Vagina (tissue), 2 donors: ENCODE measurements at regions not wholly inside any gene's neighbourhood (a gene's known extent, or its start where the extent isn't known, plus 50 kb on each side); places are given as distances from the start of the nearest gene placed in this dataset.

Experiments used
- CTCF ChIP-seq, 3 experiments: fragments of 450-650 bp in 2 of 3; fragments of 200-600 bp in 1 of 3; sonication (generic) in 1 of 3; IDR thresholded peaks; one replicate each; pipeline ENCODE4 v1.5.1; 2017 to 2019; ENCODE audit warnings: antibody characterized with exemption in 3 of 3, mild to moderate bottlenecking in 2 of 3, moderate library complexity in 2 of 3
- POLR2A ChIP-seq, 2 donors: fragments of 450-650 bp; IDR thresholded peaks; one replicate each; pipeline ENCODE4 v1.6.1; 2017; ENCODE audit warnings: antibody characterized with exemption in 2 of 2, mild to moderate bottlenecking in 2 of 2, moderate library complexity in 2 of 2
- POLR2AphosphoS5 ChIP-seq, 2 donors: sonication (generic); formaldehyde crosslinking; IDR thresholded peaks; one replicate each; pipeline ENCODE4 v1.9.0; 2017; ENCODE audit warnings: antibody characterized with exemption in 2 of 2, mild to moderate bottlenecking in 2 of 2, low read depth in 1 of 2; ENCODE audit not compliant: insufficient read depth in 1 of 2

- TF ChIP-seq CTCF (IDR thresholded peaks at IDR 0.05), result no peak
- TF ChIP-seq POLR2AphosphoS5 (IDR thresholded peaks at IDR 0.05; ENCODE audit: insufficient read depth in 1 of 2, low read depth in 1 of 2), result no peak
- no peak for TF ChIP-seq POLR2A (IDR thresholded peaks at IDR 0.05)
These were observed 563.1 kb upstream of the PIK3C3 start for GRCh38 chr18:41391616-41392595.
